NOMO-1 (cell line): ENCODE measurements at regions not wholly inside any gene's neighbourhood (a gene's known extent, or its start where the extent isn't known, plus 50 kb on each side); places are given as distances from the start of the nearest gene placed in this dataset.
A peak's percentile ranks its signal among the peaks of the same experiment; 100 is the strongest.

Experiments used
- DNase-seq, 2 experiments: peaks; one replicate each; lab custom pipeline; 2025; ENCODE audit not compliant: unreplicated experiment in 2 of 2; lab: John Stamatoyannopoulos, UW

- no peak for DNase-seq
Measured at GRCh38 chr4:83828601-83829000, 292.7 kb downstream of the GPAT3 start.

GRCh38 chr4:83821493-83821892 lies 285.6 kb downstream of the GPAT3 start:
- no peak for DNase-seq

- no peak for DNase-seq
Measured at GRCh38 chr4:83819582-83819981, 283.7 kb downstream of the GPAT3 start.

- DNase-seq = no peak
Measured at GRCh38 chr4:83810428-83810827, 274.5 kb downstream of the GPAT3 start.

DNA sequence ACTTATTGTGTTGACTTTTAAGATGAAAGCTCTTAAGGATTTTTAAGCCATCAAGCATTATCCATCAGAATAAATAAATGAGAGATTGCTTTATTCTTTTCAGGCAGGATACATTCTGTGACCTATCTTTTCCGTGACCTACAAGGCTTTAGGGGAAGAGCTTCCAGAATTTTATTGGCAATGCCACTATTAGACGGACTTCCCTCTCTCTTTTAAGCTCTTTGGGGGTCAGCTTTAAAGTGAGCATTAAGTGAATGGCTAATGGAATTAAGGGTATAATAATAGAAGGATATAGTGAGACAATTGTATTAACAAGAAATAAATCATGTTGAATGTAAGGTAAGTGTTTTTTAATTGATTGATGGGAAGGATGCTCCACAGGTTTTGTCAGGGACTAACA lies 273.7 kb downstream of the GPAT3 start:
- no peak for DNase-seq

DNA sequence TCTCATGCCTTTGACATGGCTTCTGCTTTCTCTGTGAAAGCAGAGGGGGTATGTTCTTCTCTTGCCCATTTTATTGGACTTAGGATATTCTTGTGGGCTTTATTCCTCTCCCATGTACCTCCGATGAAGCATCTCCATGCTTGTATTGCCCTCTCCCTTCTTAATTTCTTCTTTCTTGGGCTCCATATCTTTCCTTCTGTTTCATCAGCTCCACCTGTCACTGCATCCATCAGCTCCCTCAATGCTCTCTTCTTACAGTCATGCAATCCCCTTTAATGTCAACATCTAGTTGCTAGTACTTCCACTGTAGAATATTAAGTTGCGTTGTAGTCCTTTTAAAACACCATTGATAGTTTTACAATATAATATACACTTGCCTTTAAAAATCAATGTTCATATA lies 257.6 kb downstream of the GPAT3 start:
- DNase-seq = no peak

GRCh38 chr4:83785891-83786290 lies 250.0 kb downstream of the GPAT3 start:
- DNase-seq = no peak

DNA sequence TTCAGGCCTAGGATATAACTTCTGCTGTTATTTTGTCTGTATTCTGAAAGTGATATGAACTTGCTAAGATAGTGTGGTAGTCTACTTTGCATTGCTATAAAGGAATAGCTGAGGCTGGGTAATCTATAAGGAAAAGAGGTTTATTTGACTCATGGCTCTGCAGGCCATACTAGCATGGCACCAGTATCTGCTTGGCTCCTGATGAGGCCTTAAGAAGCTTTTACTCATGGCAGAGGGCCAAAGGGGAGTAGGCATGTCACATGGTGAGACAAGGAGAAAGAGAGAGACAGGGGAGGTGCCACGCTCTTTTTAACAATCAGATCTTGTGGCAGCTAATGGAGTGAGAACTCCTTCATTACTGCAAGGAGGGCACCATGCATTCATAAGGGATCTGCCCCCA lies 247.3 kb downstream of the GPAT3 start:
- DNase-seq = no peak

GRCh38 chr4:83782591-83782990 lies 246.7 kb downstream of the GPAT3 start:
- no peak for DNase-seq

DNA sequence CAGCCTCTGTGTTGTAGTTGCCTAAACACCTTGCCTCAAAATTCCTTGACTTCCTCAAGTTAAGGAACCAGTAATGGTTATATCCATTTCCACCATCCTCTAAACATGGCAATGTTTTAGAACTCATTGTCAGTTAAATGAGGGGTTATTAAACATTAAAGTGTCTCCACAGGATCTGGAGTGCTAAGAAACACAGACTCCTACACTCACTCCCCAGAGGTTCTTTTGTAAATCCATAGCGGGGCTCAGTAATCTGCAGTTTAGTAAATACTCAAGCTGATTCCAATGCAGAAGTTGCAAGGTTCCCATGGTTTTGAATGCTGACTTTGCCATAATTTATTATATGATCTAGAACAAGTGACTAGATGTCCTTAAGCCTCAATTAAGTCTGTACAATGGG lies 245.5 kb downstream of the GPAT3 start:
- DNase-seq = no peak

DNA sequence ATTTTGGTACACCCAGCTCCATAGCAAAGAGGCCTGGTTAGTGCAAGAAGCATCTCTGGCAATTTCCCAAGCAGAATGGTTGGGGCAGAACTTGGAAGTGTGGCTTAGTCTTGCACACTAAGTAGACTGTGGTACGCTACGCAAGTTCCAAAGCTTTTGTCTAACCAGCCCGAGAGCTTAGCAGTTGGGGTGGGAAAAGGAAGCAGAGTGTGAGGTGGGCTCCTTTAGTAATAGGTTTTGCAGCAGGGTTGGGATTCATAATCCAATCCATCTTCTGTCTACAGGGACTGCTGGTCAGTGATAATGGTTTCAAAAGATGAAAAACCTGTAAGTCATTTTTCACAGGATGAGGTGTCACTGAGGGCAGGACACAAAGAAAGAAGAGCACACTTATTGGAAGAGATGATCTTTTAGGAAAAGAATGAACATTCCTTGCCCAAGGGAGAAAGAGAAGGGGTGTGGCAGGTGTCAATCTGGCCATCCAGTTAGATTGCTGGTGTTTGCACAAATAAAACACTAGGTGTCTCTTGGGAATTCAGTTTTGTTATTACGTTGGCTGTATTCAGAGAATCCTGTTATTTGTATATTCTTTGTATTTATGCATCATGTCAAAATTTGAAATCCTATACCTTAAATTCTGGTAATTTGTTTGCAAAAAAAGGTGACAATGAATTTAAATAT lies 244.3 kb downstream of the GPAT3 start:
- DNase-seq = no peak

GRCh38 chr4:83779103-83780052 lies 243.5 kb downstream of the GPAT3 start:
- DNase-seq = no peak

GRCh38 chr4:83772685-83773084 lies 236.8 kb downstream of the GPAT3 start:
- DNase-seq = no peak

- DNase-seq = peak in 1 of 2 experiments; percentile 23
Measured at GRCh38 chr4:83771113-83771705, 235.3 kb downstream of the GPAT3 start.

DNA sequence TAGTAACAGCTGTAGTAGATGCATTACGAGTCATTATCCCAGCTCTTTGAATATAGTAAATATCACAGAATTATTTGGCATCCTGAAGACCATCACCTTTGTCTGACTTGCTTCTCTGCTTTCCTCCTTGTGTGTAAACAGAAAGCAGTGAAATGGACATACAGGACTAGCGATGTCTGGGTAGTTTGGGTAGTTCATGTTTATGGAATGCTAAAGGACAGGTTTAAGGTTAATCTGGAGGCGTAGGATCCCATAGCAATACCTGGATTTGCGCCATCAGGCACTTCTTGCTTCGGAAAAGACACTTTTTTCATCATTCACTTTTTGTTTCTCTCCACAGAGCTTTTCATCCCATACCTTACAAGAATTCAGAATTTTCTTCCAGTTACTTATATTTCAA lies 232.2 kb downstream of the GPAT3 start:
- DNase-seq = no peak

DNA sequence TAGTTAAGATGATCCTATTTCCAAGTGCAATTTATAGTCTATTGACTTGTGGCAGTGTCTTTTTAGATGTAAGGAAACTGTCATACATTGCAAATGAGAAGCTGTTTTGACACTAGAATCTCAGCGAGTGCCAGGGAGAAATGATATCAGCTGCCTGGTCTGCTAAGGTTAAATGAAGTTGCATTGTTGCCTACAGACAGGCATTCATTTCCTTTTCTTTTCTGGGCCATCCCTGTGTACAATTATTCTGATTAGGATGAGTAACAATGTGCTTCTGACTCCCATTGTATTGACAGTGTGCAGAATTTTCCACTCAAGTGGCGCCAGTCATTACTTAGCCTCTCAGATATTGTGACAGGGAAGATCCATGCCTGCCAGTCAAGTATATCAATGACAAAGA lies 231.2 kb downstream of the GPAT3 start:
- DNase-seq = no peak

DNA sequence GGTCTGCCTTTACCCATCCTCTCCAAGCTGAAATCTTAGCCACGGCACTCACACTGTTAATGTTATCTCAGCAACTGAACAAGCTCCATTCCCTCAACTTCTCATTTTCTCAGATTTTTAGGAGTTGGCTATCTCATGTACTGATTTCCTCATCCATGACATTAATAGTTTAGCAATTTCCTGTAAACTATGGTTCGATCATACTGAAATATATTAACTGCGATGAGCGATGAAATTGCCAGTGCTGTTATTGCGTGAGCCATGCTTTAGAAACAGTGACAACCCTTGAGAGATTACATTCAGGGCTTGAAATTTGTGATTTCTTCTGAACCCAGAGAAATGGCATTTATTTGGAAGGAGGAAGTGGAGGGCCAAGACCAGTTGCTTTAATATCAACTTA lies 223.7 kb downstream of the GPAT3 start:
- DNase-seq = peak in 1 of 2 experiments; percentile 3

DNA sequence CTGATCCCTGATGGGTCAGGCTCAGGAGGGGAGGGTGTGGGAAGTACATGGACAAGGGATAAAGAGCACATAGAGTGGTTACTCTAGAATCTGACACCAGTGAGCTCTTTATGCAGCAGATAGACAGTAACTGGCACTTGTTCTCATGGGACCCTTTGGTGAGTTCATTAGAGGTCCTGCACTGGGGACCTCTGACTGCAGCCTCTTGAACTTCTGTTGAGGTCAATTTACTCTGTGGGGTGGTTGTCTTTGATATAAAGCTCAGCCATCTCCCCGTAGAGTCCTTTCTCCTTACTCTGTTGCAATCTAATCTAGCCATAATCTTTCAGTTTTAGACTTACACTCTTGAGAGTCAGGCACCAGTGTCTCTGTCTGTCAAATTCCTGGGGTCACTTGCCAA lies 222.4 kb downstream of the GPAT3 start:
- no peak for DNase-seq

- DNase-seq = no peak
Measured at GRCh38 chr4:83757121-83757621, 221.3 kb downstream of the GPAT3 start.

GRCh38 chr4:83753260-83753659 lies 217.4 kb downstream of the GPAT3 start:
- no peak for DNase-seq

DNA sequence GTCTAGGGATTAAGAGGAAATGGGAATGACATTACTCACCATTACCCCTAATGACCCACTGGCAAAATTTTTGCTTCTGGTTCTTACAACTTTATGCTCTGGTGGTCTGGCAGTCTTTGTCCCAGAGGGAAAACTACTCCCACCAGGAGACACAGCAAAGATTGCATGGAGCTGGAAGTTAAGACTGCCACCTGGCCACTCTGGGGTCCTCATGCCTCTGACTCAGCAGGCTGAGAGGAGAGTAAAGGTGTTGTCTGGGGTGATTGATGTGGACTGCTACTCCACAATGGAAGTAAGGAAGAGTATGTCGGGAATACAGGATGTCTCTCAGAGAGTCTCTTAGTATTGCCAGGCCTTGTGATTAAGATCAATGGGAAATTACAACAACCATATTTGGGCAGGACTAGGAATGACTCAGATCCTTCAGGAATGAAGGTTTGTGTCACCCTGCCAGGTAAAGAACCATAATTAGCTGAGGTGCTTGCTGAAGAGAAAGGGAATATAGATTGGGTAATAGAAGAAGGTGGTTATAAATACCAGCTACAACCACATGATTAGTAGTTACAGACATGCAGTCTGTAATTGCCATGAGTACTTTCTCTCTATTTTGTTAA lies 215.5 kb downstream of the GPAT3 start:
- DNase-seq = no peak
